Endodermal cell (in vitro differentiated cells): ENCODE measurements at regions not wholly inside any gene's neighbourhood (a gene's known extent, or its start where the extent isn't known, plus 50 kb on each side); places are given as distances from the start of the nearest gene placed in this dataset.

Experiments
- DNase-seq: peaks from one replicate; pipeline ENCODE4 v3.0.0-alpha.2; 2017
- H3K27ac ChIP-seq: 2 replicates; pipeline ENCODE4 v1.5.1; 2013; ENCODE audit warnings: mild to moderate bottlenecking, low read depth, low read length, moderate library complexity
- H3K27me3 ChIP-seq: 2 replicates; pipeline ENCODE4 v1.6.1; 2013; ENCODE audit warnings: mild to moderate bottlenecking, low read length, moderate library complexity; ENCODE audit not compliant: insufficient read depth, control insufficient read depth, poor library complexity, severe bottlenecking
- H3K36me3 ChIP-seq: 2 replicates; pipeline ENCODE4 v1.7.0; 2013; ENCODE audit warnings: mild to moderate bottlenecking, low read length, moderate library complexity; ENCODE audit not compliant: control insufficient read depth, insufficient read depth
- H3K4me1 ChIP-seq: one replicate; pipeline ENCODE4 v1.7.0; 2013; ENCODE audit warnings: low read length; ENCODE audit not compliant: control insufficient read depth, insufficient read depth
- H3K4me3 ChIP-seq: 2 replicates; pipeline ENCODE4 v1.5.1; 2013; ENCODE audit warnings: mild to moderate bottlenecking, low read length, moderate library complexity
- H3K9ac ChIP-seq: 2 replicates; pipeline ENCODE4 v1.6.1; 2013; ENCODE audit warnings: mild to moderate bottlenecking, low read length, moderate library complexity; ENCODE audit not compliant: poor library complexity, severe bottlenecking; ENCODE audit errors: extremely low read depth
- H3K9me3 ChIP-seq: 2 replicates; pipeline ENCODE4 v1.6.1; 2013; ENCODE audit warnings: mild to moderate bottlenecking, low read length, moderate library complexity; ENCODE audit not compliant: control insufficient read depth
- H3K27ac Mint-ChIP-seq: 2 replicates; pipeline ENCODE4 v1.8.0; 2020; ENCODE audit warnings: mixed read lengths
- H3K27me3 Mint-ChIP-seq: 2 replicates; pipeline ENCODE4 v1.8.0; 2021; ENCODE audit warnings: mild to moderate bottlenecking, mixed read lengths; ENCODE audit not compliant: insufficient read depth
- H3K36me3 Mint-ChIP-seq: 2 replicates; pipeline ENCODE4 v1.8.0; 2020; ENCODE audit warnings: low read depth, mixed read lengths
- H3K4me1 Mint-ChIP-seq: 2 replicates; pipeline ENCODE4 v1.8.0; 2020; ENCODE audit warnings: mixed read lengths
- H3K4me3 Mint-ChIP-seq: 2 replicates; pipeline ENCODE4 v1.8.0; 2020; ENCODE audit warnings: mild to moderate bottlenecking, moderate library complexity, mixed read lengths
- H3K9me3 Mint-ChIP-seq: 2 replicates; pipeline ENCODE4 v1.8.0; 2020; ENCODE audit warnings: mild to moderate bottlenecking, mixed read lengths
- WGBS, 2 experiments: methylation state at CpG; one replicate each; pipeline versions ENCODE4 v1.1.5 to v1.1.7; 2013; ENCODE audit warnings: missing lambda C conversion rate in 2 of 2, mixed read lengths in 1 of 2; ENCODE audit not compliant: insufficient coverage in 1 of 2, insufficient read length in 1 of 2; 5-methylcytosine and 5-hydroxymethylcytosine counted together
- TF ChIP-seq, protein P1 (sequence below): fragments of 200-600 bp; sonication (generic); conservative IDR thresholded peaks from 2 replicates; pipeline ENCODE4 v1.5.0; 2021; ENCODE audit warnings: antibody characterized with exemption, mild to moderate bottlenecking

DNA sequence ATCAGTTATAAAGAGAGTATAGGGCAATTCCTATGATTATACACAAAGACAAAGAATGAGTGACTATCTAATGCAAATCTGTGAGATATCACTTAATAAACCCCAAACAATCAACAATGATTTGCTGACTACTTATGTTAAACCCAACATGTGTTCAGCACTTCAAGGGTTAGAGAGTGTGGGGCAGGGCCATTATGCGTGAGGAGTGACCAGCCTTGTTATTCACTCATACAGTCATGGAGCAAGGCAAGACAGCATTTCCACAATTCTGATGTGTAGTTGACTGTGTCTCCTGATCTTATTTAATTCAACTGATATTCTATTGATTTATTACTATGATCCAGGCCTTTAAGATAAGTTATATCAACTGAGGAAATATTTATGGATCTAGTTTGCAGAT, 251.7 kb downstream of the CYRIA start:
- Mint-ChIP-seq H3K27ac (no peak overlapping the region), H3K27me3 (peaks cover 8% of the 10 kb centered on the region), H3K4me1 (peaks cover 9% of the 10 kb centered on the region), H3K36me3 (no peaks in the 10 kb centered on the region), H3K4me3 (no peak overlapping the region), H3K9me3 (peaks cover 8% of the 10 kb centered on the region)
- DNase-seq: no peak
- H3K9ac ChIP-seq: no peak overlapping the region
- H3K9me3 ChIP-seq: peaks cover 8% of the 10 kb centered on the region
- no peaks in the 10 kb centered on the region for H3K36me3 ChIP-seq
- no peak overlapping the region for H3K27ac ChIP-seq
- 92 to 100% methylated on average over 1 of the region's 1 CpG for WGBS, 2 experiments
- no peak overlapping the region for H3K4me3 ChIP-seq
- H3K4me1 ChIP-seq: peaks cover 2% of the 10 kb centered on the region
- H3K27me3 ChIP-seq: no peaks in the 10 kb centered on the region
- TF ChIP-seq, protein P1, sequence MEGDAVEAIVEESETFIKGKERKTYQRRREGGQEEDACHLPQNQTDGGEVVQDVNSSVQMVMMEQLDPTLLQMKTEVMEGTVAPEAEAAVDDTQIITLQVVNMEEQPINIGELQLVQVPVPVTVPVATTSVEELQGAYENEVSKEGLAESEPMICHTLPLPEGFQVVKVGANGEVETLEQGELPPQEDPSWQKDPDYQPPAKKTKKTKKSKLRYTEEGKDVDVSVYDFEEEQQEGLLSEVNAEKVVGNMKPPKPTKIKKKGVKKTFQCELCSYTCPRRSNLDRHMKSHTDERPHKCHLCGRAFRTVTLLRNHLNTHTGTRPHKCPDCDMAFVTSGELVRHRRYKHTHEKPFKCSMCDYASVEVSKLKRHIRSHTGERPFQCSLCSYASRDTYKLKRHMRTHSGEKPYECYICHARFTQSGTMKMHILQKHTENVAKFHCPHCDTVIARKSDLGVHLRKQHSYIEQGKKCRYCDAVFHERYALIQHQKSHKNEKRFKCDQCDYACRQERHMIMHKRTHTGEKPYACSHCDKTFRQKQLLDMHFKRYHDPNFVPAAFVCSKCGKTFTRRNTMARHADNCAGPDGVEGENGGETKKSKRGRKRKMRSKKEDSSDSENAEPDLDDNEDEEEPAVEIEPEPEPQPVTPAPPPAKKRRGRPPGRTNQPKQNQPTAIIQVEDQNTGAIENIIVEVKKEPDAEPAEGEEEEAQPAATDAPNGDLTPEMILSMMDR: no peak

DNA sequence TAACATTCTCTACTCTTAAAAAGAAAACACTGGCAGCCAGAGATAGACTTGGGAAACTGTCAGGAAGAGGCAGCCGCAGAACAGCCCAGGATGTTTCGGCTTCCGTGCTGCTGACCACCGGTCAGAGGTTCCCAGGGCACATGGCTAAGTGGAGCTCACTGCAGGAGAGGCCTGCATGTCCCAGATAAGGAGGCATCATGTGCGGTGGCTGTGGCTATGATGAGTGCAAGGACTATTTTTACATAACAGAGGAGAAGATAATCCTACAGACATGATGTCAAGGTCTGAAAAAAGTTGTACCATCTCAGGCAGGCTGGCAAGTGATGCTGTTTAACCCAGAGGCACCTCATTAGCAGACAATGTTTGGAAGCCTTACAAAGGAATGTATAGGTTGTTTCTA, 252.3 kb downstream of the CYRIA start:
- H3K27me3 ChIP-seq: no peaks in the 10 kb centered on the region
- peaks cover 8% of the 10 kb centered on the region for H3K9me3 Mint-ChIP-seq
- H3K36me3 ChIP-seq: no peaks in the 10 kb centered on the region
- H3K9ac ChIP-seq: no peak overlapping the region
- peaks cover 8% of the 10 kb centered on the region for H3K9me3 ChIP-seq
- peaks cover 4% of the 10 kb centered on the region for H3K27me3 Mint-ChIP-seq
- 94 to 96% methylated on average over 5 of the region's 5 CpGs for WGBS, 2 experiments
- no peak overlapping the region for H3K4me3 Mint-ChIP-seq
- H3K4me1 Mint-ChIP-seq: peaks cover 14% of the 10 kb centered on the region
- peaks cover 2% of the 10 kb centered on the region for H3K4me1 ChIP-seq
- no peak for DNase-seq
- no peak overlapping the region for H3K4me3 ChIP-seq
- H3K36me3 Mint-ChIP-seq: no peaks in the 10 kb centered on the region
- H3K27ac ChIP-seq: no peak overlapping the region
- H3K27ac Mint-ChIP-seq: no peak overlapping the region
- TF ChIP-seq, protein P1: no peak

DNA sequence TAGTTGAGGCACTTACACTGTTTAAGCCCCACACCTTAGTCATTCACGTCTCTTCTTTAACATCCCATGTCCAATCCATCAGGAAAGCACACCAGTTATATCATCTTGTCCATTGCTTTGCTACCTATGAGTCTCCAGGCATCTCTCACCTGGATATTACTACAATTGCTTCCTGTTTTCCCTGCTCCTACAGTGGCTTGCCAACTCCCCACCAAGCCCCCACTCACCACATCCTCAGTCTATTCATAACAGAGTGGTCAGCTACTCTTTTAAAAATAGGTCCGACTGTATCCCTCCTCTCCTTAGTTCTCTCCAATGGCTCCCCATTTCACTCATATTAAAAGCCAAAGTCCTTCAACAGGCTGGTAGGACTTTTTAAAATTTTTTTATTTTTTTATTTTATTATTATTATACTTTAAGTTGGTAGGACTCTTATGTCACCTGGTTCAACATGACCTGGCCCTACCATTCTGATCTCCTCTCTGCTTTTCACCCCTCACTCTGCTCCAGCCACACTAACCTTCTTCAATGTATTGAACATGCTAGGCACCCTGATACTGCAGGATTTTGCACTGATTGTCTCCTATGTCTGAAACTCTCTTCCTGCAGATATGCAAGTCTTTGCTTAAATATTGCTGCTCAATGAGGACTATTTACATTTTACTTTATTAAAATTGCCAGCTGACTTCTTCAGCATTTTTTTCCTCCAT, 253.2 kb downstream of the CYRIA start:
- peaks cover 8% of the 10 kb centered on the region for H3K9me3 ChIP-seq
- 98 to 100% methylated on average over 2 of the region's 2 CpGs for WGBS, 2 experiments
- H3K36me3 Mint-ChIP-seq: no peaks in the 10 kb centered on the region
- peaks cover 8% of the 10 kb centered on the region for H3K9me3 Mint-ChIP-seq
- no peak overlapping the region for H3K9ac ChIP-seq
- TF ChIP-seq, protein P1: no peak
- H3K4me1 Mint-ChIP-seq: peaks cover 14% of the 10 kb centered on the region
- no peak overlapping the region for H3K4me3 ChIP-seq
- H3K4me3 Mint-ChIP-seq: no peak overlapping the region
- no peaks in the 10 kb centered on the region for H3K36me3 ChIP-seq
- peaks cover 2% of the 10 kb centered on the region for H3K4me1 ChIP-seq
- DNase-seq: no peak
- H3K27me3 ChIP-seq: no peaks in the 10 kb centered on the region
- no peaks in the 10 kb centered on the region for H3K27me3 Mint-ChIP-seq
- H3K27ac Mint-ChIP-seq: no peak overlapping the region
- no peak overlapping the region for H3K27ac ChIP-seq
